Panc1 (cell line): ENCODE measurements at regions not wholly inside any gene's neighbourhood (a gene's known extent, or its start where the extent isn't known, plus 50 kb on each side); places are given as distances from the start of the nearest gene placed in this dataset.

Source experiments
- CTCF ChIP-seq: fragments of 450-650 bp; IDR thresholded peaks from 2 replicates; pipeline ENCODE4 v1.5.1; 2017; ENCODE audit warnings: mild to moderate bottlenecking
- POLR2AphosphoS5 ChIP-seq: IDR thresholded peaks from 2 replicates; pipeline ENCODE4 v1.6.1; 2012; ENCODE audit warnings: mild to moderate bottlenecking, low read depth, low read length, moderate library complexity
- REST ChIP-seq, 2 experiments: IDR thresholded peaks; 2 replicates each; pipeline ENCODE4 v1.6.1; 2011 to 2012; ENCODE audit warnings: low read depth in 2 of 2, control low read depth in 1 of 2, low read length in 1 of 2, mild to moderate bottlenecking in 1 of 2, moderate library complexity in 1 of 2; ENCODE audit not compliant: insufficient read depth in 1 of 2
- TCF7L2 ChIP-seq: IDR thresholded peaks from 2 replicates; pipeline ENCODE4 v1.6.1; 2011; ENCODE audit warnings: mild to moderate bottlenecking, low read depth, low read length, inconsistent platforms

GRCh38 chr16:65600046-65600445, 478.2 kb upstream of the CDH11 start:
- TF ChIP-seq CTCF (no peak), POLR2AphosphoS5 (no peak), REST (IDR thresholded peaks at IDR 0.05; ENCODE audit: insufficient read depth in 1 of 2, low read depth in 2 of 2, low read length in 1 of 2) (no peak), TCF7L2 (no peak)
